ENCODE measurements at regions not wholly inside any gene's neighbourhood (a gene's known extent, or its start where the extent isn't known, plus 50 kb on each side); places are given as distances from the start of the nearest gene placed in this dataset.
"Not testable (repeated sequence)": the region's sequence is repeated elsewhere in the genome, so short reads cannot be mapped to it uniquely, and the experiment has no call there.

GRCh38 chrX:92333194-92333593, 554.0 kb downstream of the PCDH11X start:
- TF ChIP-seq POLR2A (IDR thresholded peaks at IDR 0.05; ENCODE audit: low read depth); CTCF (IDR thresholded peaks at IDR 0.05): not testable (repeated sequence)
